PC-9 (cell line): ENCODE measurements at regions not wholly inside any gene's neighbourhood (a gene's known extent, or its start where the extent isn't known, plus 50 kb on each side); places are given as distances from the start of the nearest gene placed in this dataset.

Experiments
- BruUV-seq: library from RNA; stranded (reverse); fragments of 400-500 nt; replicated peaks from 2 replicates; lab custom pipeline; 2021; lab: Mats Ljungman, UMichigan
- CTCF ChIA-PET: fragments of 300-600 bp; sonication (Branson Sonifier 250); formaldehyde crosslinking; loops from one replicate; lab custom pipeline; 2022; ENCODE audit warnings: antibody characterized with exemption; lab: Charles Lee
- POLR2A ChIA-PET: fragments of 300-600 bp; sonication (Branson Sonifier 250); formaldehyde crosslinking; loops from one replicate; lab custom pipeline; 2022; ENCODE audit warnings: antibody characterized with exemption; ENCODE audit not compliant: unreplicated experiment; lab: Charles Lee
- DNase-seq, 2 experiments: peaks; one replicate each; pipeline versions ENCODE4 v3.0.0 to v3.0.0-alpha.2; 2015 to 2022; ENCODE audit warnings: mixed read lengths in 1 of 2
- H2AFZ ChIP-seq: fragments of 200-600 bp; sonication (generic); 2 replicates; pipeline ENCODE4 v1.8.1; 2017; ENCODE audit warnings: antibody characterized with exemption
- H3F3A ChIP-seq: fragments of 200-600 bp; sonication (generic); 2 replicates; pipeline ENCODE4 v1.8.1; 2017; ENCODE audit warnings: antibody characterized with exemption, mild to moderate bottlenecking, low read depth; ENCODE audit not compliant: insufficient read depth
- H3K27ac ChIP-seq: fragments of 200-600 bp; sonication (generic); 2 replicates; pipeline ENCODE4 v1.6.1; 2016; ENCODE audit warnings: mixed run types
- H3K27me3 ChIP-seq: fragments of 200-600 bp; sonication (generic); 2 replicates; pipeline ENCODE4 v1.6.1; 2016; ENCODE audit warnings: low read depth, mixed run types; ENCODE audit not compliant: insufficient read depth
- H3K36me3 ChIP-seq: fragments of 200-600 bp; sonication (generic); 2 replicates; pipeline ENCODE4 v1.6.1; 2016; ENCODE audit warnings: low read depth, mixed run types
- H3K4me1 ChIP-seq: fragments of 200-600 bp; sonication (generic); replicated peaks from 2 replicates; pipeline ENCODE4 v1.6.1; 2016; ENCODE audit warnings: mixed run types; ENCODE audit not compliant: insufficient read depth
- H3K4me2 ChIP-seq: fragments of 200-600 bp; sonication (generic); 2 replicates; pipeline ENCODE4 v1.6.1; 2017; ENCODE audit warnings: mixed run types
- H3K4me3 ChIP-seq: fragments of 200-600 bp; sonication (generic); 2 replicates; pipeline ENCODE4 v1.6.1; 2016; ENCODE audit warnings: mixed run types
- H3K79me2 ChIP-seq: fragments of 200-600 bp; sonication (generic); 2 replicates; pipeline ENCODE4 v1.6.1; 2017; ENCODE audit warnings: low read depth, mixed run types
- H3K9me2 ChIP-seq: fragments of 200-600 bp; sonication (generic); 2 replicates; pipeline ENCODE4 v1.8.1; 2017; ENCODE audit warnings: mild to moderate bottlenecking; ENCODE audit not compliant: insufficient read depth
- H3K9me3 ChIP-seq: fragments of 200-600 bp; sonication (generic); 2 replicates; pipeline ENCODE4 v1.8.1; 2016; ENCODE audit warnings: low read depth; ENCODE audit not compliant: insufficient read depth
- H4K20me1 ChIP-seq: fragments of 200-600 bp; sonication (generic); 2 replicates; pipeline ENCODE4 v1.8.1; 2017; ENCODE audit not compliant: insufficient read depth
- EZH2 ChIP-seq: fragments of 200-600 bp; sonication (generic); IDR thresholded peaks from 2 replicates; pipeline ENCODE4 v1.8.0; 2017; ENCODE audit warnings: antibody characterized with exemption, low read depth
- intact Hi-C: fragments of 100-400 bp; cut with micrococcal nuclease; formaldehyde crosslinking; loops from one replicate; pipeline ENCODE4 v1.10.0; 2022; ENCODE audit not compliant: unreplicated experiment
- TF ChIP-seq, protein P1 (sequence below): fragments of 200-600 bp; sonication (generic); conservative IDR thresholded peaks from 2 replicates; pipeline ENCODE4 v1.6.1; 2017; ENCODE audit warnings: mixed run types, antibody characterized with exemption, mild to moderate bottlenecking, moderate library complexity

DNA sequence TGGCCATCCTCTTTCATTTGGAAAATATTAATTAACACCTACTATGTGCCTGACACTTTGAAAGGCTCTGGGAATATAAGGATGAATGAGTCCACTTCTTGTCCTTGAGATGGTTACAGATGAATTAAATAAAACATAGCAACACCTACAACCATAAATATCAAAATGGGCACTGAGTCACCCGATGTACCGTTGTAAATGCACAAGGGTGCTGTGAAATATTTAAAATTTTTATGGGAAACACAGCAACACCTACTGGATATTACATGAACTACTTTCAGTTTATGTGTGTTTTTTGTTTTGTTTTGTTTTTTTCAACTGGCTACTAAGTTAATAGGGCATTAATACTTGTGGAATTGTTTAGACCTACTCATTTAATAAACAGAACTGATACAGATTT, 239.0 kb upstream of the NAALADL2 start:
- Histone ChIP-seq H3K4me2 (no peak overlapping the region), H3K27me3 (no peaks in the 10 kb centered on the region), H3K9me2 (peaks cover 3% of the 10 kb centered on the region; the same call in 1 of the 2 replicates), H3K4me1 (no peaks in the 10 kb centered on the region), H3K9me3 (no peaks in the 10 kb centered on the region), H3K4me3 (no peak overlapping the region), H2AFZ (no peak overlapping the region), H3K27ac (no peak overlapping the region), H3K79me2 (no peaks in the 10 kb centered on the region), H4K20me1 (no peaks in the 10 kb centered on the region), H3F3A (no peaks in the 10 kb centered on the region), H3K36me3 (no peaks in the 10 kb centered on the region)
- no TSS peak for BruUV-seq
- ChIA-PET CTCF (no interaction called here), POLR2A (no interaction called here)
- TF ChIP-seq EZH2 = no peak
- TF ChIP-seq, protein P1, sequence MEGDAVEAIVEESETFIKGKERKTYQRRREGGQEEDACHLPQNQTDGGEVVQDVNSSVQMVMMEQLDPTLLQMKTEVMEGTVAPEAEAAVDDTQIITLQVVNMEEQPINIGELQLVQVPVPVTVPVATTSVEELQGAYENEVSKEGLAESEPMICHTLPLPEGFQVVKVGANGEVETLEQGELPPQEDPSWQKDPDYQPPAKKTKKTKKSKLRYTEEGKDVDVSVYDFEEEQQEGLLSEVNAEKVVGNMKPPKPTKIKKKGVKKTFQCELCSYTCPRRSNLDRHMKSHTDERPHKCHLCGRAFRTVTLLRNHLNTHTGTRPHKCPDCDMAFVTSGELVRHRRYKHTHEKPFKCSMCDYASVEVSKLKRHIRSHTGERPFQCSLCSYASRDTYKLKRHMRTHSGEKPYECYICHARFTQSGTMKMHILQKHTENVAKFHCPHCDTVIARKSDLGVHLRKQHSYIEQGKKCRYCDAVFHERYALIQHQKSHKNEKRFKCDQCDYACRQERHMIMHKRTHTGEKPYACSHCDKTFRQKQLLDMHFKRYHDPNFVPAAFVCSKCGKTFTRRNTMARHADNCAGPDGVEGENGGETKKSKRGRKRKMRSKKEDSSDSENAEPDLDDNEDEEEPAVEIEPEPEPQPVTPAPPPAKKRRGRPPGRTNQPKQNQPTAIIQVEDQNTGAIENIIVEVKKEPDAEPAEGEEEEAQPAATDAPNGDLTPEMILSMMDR = peak; percentile 65
- no peak for DNase-seq
- intact Hi-C loops = no loop called here

DNA sequence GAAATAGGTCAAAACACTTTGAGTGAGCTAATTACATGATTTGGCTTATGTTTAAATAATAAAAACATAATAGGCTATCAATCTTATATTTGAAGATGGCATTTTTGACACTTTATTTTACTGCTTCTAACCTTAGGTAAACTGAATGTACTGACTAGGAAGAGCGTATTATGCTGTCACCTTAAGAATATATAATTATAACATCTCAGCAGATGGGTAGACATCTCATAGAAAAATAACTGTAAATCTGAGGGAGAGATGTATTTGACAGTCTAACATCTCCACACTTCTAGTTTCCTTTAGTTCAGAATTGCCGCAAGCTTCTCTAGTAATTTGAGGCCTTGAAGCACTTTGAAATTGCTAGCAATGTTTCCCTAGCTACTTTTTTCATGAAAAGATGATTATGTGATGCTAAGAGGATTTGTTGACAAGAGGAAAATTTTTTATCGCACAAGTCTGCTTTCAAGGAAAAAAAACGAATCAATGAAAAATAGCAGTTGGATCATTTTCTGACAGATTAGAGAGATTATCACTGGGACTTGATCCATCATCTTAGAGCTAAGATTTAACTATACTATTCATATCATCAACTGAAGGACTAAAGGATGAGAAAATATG, 238.2 kb upstream of the NAALADL2 start:
- H3K9me3 ChIP-seq = no peaks in the 10 kb centered on the region
- POLR2A ChIA-PET = no interaction called here
- BruUV-seq = no TSS peak
- DNase-seq = no peak
- no peak overlapping the region for H3K4me3 ChIP-seq
- no peak overlapping the region for H3K4me2 ChIP-seq
- no peaks in the 10 kb centered on the region for H4K20me1 ChIP-seq
- H3K27me3 ChIP-seq = no peaks in the 10 kb centered on the region
- H3K36me3 ChIP-seq = no peaks in the 10 kb centered on the region
- H3K4me1 ChIP-seq = no peaks in the 10 kb centered on the region
- no peak overlapping the region for H3K27ac ChIP-seq
- TF ChIP-seq, protein P1 = no peak
- TF ChIP-seq EZH2 = no peak
- CTCF ChIA-PET = no interaction called here
- H2AFZ ChIP-seq = no peak overlapping the region
- H3K9me2 ChIP-seq = peaks cover 3% of the 10 kb centered on the region; the same call in 1 of the 2 replicates
- no peaks in the 10 kb centered on the region for H3F3A ChIP-seq
- no peaks in the 10 kb centered on the region for H3K79me2 ChIP-seq
- intact Hi-C loops = no loop called here

- Histone ChIP-seq H3K27me3 (no peaks in the 10 kb centered on the region), H3K79me2 (no peaks in the 10 kb centered on the region), H4K20me1 (no peaks in the 10 kb centered on the region), H2AFZ (no peak overlapping the region), H3K9me2 (no peaks in the 10 kb centered on the region), H3K4me3 (no peak overlapping the region), H3F3A (no peaks in the 10 kb centered on the region), H3K36me3 (no peaks in the 10 kb centered on the region), H3K4me1 (no peaks in the 10 kb centered on the region), H3K9me3 (no peaks in the 10 kb centered on the region), H3K27ac (no peak overlapping the region), H3K4me2 (no peak overlapping the region)
- BruUV-seq = no TSS peak
- POLR2A ChIA-PET = no interaction called here
- TF ChIP-seq EZH2 = no peak
- TF ChIP-seq, protein P1 = no peak
- no peak for DNase-seq
- intact Hi-C loops = no loop called here
- CTCF ChIA-PET = no interaction called here
Observed at GRCh38 chr3:174633342-174633741, 225.8 kb upstream of the NAALADL2 start.
